ENCODE measurements at regions not wholly inside any gene's neighbourhood (a gene's known extent, or its start where the extent isn't known, plus 50 kb on each side); places are given as distances from the start of the nearest gene placed in this dataset.

GRCh38 chr2:107711941-107712340 is 114.8 kb upstream of the RGPD4 start:
- 73 to 88% methylated on average over 3 of the region's 3 CpGs for WGBS, 2 donors
- ATAC-seq (ENCODE audit: insufficient read depth, low FRiP score), result no peak
- no peak for DNase-seq
- Histone ChIP-seq H3K4me3 (no peak overlapping the region), H3K9me3 (ENCODE audit: control insufficient read depth in 4 of 4, insufficient read depth in 3 of 4, low read length in 3 of 4) (no peaks in the 10 kb centered on the region), H3K27ac (ENCODE audit: low read depth in 1 of 2, low read length in 1 of 2) (no peak overlapping the region), H3K9ac (ENCODE audit: insufficient read depth in 1 of 2, low read length in 2 of 2) (no peak overlapping the region), H3K4me1 (ENCODE audit: control insufficient read depth in 5 of 5, insufficient read depth in 5 of 5, low read length in 5 of 5) (peaks cover 0 to 3% (median 0%) of the 10 kb centered on the region in 5 donors), H3K36me3 (ENCODE audit: control insufficient read depth in 4 of 4, insufficient read depth in 4 of 4, low read length in 4 of 4) (no peaks in the 10 kb centered on the region), H3K27me3 (ENCODE audit: control insufficient read depth in 3 of 3, insufficient read depth in 3 of 3, low read length in 2 of 3) (no peaks in the 10 kb centered on the region)
- TF ChIP-seq CTCF (IDR thresholded peaks at IDR 0.05; ENCODE audit: control extremely low read depth, extremely low read depth), result no peak

- DNase-seq, result peak in 1 of 3 donors; percentile 22
- Histone ChIP-seq H3K27ac (ENCODE audit: low read depth in 1 of 2, low read length in 1 of 2) (no peak overlapping the region), H3K36me3 (ENCODE audit: control insufficient read depth in 4 of 4, insufficient read depth in 4 of 4, low read length in 4 of 4) (no peaks in the 10 kb centered on the region), H3K4me1 (ENCODE audit: control insufficient read depth in 5 of 5, insufficient read depth in 5 of 5, low read length in 5 of 5) (peaks cover 0 to 3% (median 0%) of the 10 kb centered on the region in 5 donors), H3K9ac (ENCODE audit: insufficient read depth in 1 of 2, low read length in 2 of 2) (no peak overlapping the region), H3K4me3 (no peak overlapping the region), H3K27me3 (ENCODE audit: control insufficient read depth in 3 of 3, insufficient read depth in 3 of 3, low read length in 2 of 3) (no peaks in the 10 kb centered on the region), H3K9me3 (ENCODE audit: control insufficient read depth in 4 of 4, insufficient read depth in 3 of 4, low read length in 3 of 4) (no peaks in the 10 kb centered on the region)
- TF ChIP-seq CTCF (IDR thresholded peaks at IDR 0.05; ENCODE audit: control extremely low read depth, extremely low read depth), result no peak
- ATAC-seq (ENCODE audit: insufficient read depth, low FRiP score), result peak; percentile 34
- 41 to 68% methylated on average over 6 of the region's 6 CpGs for WGBS, 2 donors
Observed at GRCh38 chr2:107712857-107713256, 113.8 kb upstream of the RGPD4 start.

GRCh38 chr2:107717661-107718060 is 109.0 kb upstream of the RGPD4 start:
- TF ChIP-seq CTCF (IDR thresholded peaks at IDR 0.05; ENCODE audit: control extremely low read depth, extremely low read depth), result no peak
- Histone ChIP-seq H3K9ac (ENCODE audit: insufficient read depth in 1 of 2, low read length in 2 of 2) (no peak overlapping the region), H3K4me3 (no peak overlapping the region), H3K9me3 (ENCODE audit: control insufficient read depth in 4 of 4, insufficient read depth in 3 of 4, low read length in 3 of 4) (no peaks in the 10 kb centered on the region), H3K4me1 (ENCODE audit: control insufficient read depth in 5 of 5, insufficient read depth in 5 of 5, low read length in 5 of 5) (peaks cover 0 to 3% (median 0%) of the 10 kb centered on the region in 5 donors), H3K27ac (ENCODE audit: low read depth in 1 of 2, low read length in 1 of 2) (no peak overlapping the region), H3K36me3 (ENCODE audit: control insufficient read depth in 4 of 4, insufficient read depth in 4 of 4, low read length in 4 of 4) (no peaks in the 10 kb centered on the region), H3K27me3 (ENCODE audit: control insufficient read depth in 3 of 3, insufficient read depth in 3 of 3, low read length in 2 of 3) (no peaks in the 10 kb centered on the region)
- DNase-seq, result no peak
- 56 to 68% methylated on average over 5 of the region's 5 CpGs for WGBS, 2 donors
- no peak for ATAC-seq (ENCODE audit: insufficient read depth, low FRiP score)

- H3K4me1 ChIP-seq (ENCODE audit: control insufficient read depth in 5 of 5, insufficient read depth in 5 of 5, low read length in 5 of 5), result no peaks in the 10 kb centered on the region
- no peaks in the 10 kb centered on the region for H3K36me3 ChIP-seq (ENCODE audit: control insufficient read depth in 4 of 4, insufficient read depth in 4 of 4, low read length in 4 of 4)
- no peaks in the 10 kb centered on the region for H3K27me3 ChIP-seq (ENCODE audit: control insufficient read depth in 3 of 3, insufficient read depth in 3 of 3, low read length in 2 of 3)
- ATAC-seq (ENCODE audit: insufficient read depth, low FRiP score) (no peak), DNase-seq (no peak)
- TF ChIP-seq CTCF (IDR thresholded peaks at IDR 0.05; ENCODE audit: control extremely low read depth, extremely low read depth), result no peak
- no peak overlapping the region for H3K27ac ChIP-seq (ENCODE audit: low read depth in 1 of 2, low read length in 1 of 2)
- no peak overlapping the region for H3K4me3 ChIP-seq
- no peaks in the 10 kb centered on the region for H3K9me3 ChIP-seq (ENCODE audit: control insufficient read depth in 4 of 4, insufficient read depth in 3 of 4, low read length in 3 of 4)
- no peak overlapping the region for H3K9ac ChIP-seq (ENCODE audit: insufficient read depth in 1 of 2, low read length in 2 of 2)
- WGBS, 2 donors, result 94 to 96% methylated on average over 3 of the region's 3 CpGs
Observed at GRCh38 chr2:107719141-107719540, 107.6 kb upstream of the RGPD4 start.
